ENCODE measurements at regions not wholly inside any gene's neighbourhood (a gene's known extent, or its start where the extent isn't known, plus 50 kb on each side); places are given as distances from the start of the nearest gene placed in this dataset.

- TF ChIP-seq ZNF274 (IDR thresholded peaks at IDR 0.05; ENCODE audit: low read depth, low read length), result no peak
- H3K4me3 ChIP-seq (ENCODE audit: low read length), result no peak overlapping the region
Observed at GRCh38 chr10:57807906-57808305, 459.8 kb downstream of the IPMK start.

- H3K4me3 ChIP-seq (ENCODE audit: low read length), result no peak overlapping the region
- TF ChIP-seq ZNF274 (IDR thresholded peaks at IDR 0.05; ENCODE audit: low read depth, low read length), result no peak
Observed at GRCh38 chr10:57806675-57807074, 461.0 kb downstream of the IPMK start.

GRCh38 chr10:57799625-57800024 is 468.1 kb downstream of the IPMK start:
- TF ChIP-seq ZNF274 (IDR thresholded peaks at IDR 0.05; ENCODE audit: low read depth, low read length), result no peak
- H3K4me3 ChIP-seq (ENCODE audit: low read length), result no peak overlapping the region

- no peak overlapping the region for H3K4me3 ChIP-seq (ENCODE audit: low read length)
- TF ChIP-seq ZNF274 (IDR thresholded peaks at IDR 0.05; ENCODE audit: low read depth, low read length), result no peak
Observed at GRCh38 chr10:57798830-57799229, 468.9 kb downstream of the IPMK start.

GRCh38 chr10:57791546-57791945 is 476.1 kb downstream of the IPMK start:
- no peak for TF ChIP-seq ZNF274 (IDR thresholded peaks at IDR 0.05; ENCODE audit: low read depth, low read length)
- H3K4me3 ChIP-seq (ENCODE audit: low read length), result no peak overlapping the region

- TF ChIP-seq ZNF274 (IDR thresholded peaks at IDR 0.05; ENCODE audit: low read depth, low read length), result no peak
- H3K4me3 ChIP-seq (ENCODE audit: low read length), result no peak overlapping the region
Observed at GRCh38 chr10:57790703-57791102, 477.0 kb downstream of the IPMK start.

GRCh38 chr10:57788117-57788516 is 479.6 kb downstream of the IPMK start:
- H3K4me3 ChIP-seq (ENCODE audit: low read length), result no peak overlapping the region
- TF ChIP-seq ZNF274 (IDR thresholded peaks at IDR 0.05; ENCODE audit: low read depth, low read length), result no peak

GRCh38 chr10:57786850-57787750 is 480.6 kb downstream of the IPMK start:
- H3K4me3 ChIP-seq (ENCODE audit: low read length), result no peak overlapping the region
- no peak for TF ChIP-seq ZNF274 (IDR thresholded peaks at IDR 0.05; ENCODE audit: low read depth, low read length)

GRCh38 chr10:57786331-57786730 is 481.4 kb downstream of the IPMK start:
- TF ChIP-seq ZNF274 (IDR thresholded peaks at IDR 0.05; ENCODE audit: low read depth, low read length), result no peak
- no peak overlapping the region for H3K4me3 ChIP-seq (ENCODE audit: low read length)

GRCh38 chr10:57785546-57785945 is 482.1 kb downstream of the IPMK start:
- H3K4me3 ChIP-seq (ENCODE audit: low read length), result no peak overlapping the region
- TF ChIP-seq ZNF274 (IDR thresholded peaks at IDR 0.05; ENCODE audit: low read depth, low read length), result no peak

GRCh38 chr10:57785068-57785467 is 482.6 kb downstream of the IPMK start:
- no peak overlapping the region for H3K4me3 ChIP-seq (ENCODE audit: low read length)
- TF ChIP-seq ZNF274 (IDR thresholded peaks at IDR 0.05; ENCODE audit: low read depth, low read length), result no peak

- H3K4me3 ChIP-seq (ENCODE audit: low read length), result no peak overlapping the region
- TF ChIP-seq ZNF274 (IDR thresholded peaks at IDR 0.05; ENCODE audit: low read depth, low read length), result no peak
Observed at GRCh38 chr10:57776688-57777432, 490.8 kb downstream of the IPMK start.

- no peak for TF ChIP-seq ZNF274 (IDR thresholded peaks at IDR 0.05; ENCODE audit: low read depth, low read length)
- H3K4me3 ChIP-seq (ENCODE audit: low read length), result no peak overlapping the region
Observed at GRCh38 chr10:57775250-57775649, 492.4 kb downstream of the IPMK start.

GRCh38 chr10:57769298-57769697 is 498.4 kb downstream of the IPMK start:
- no peak for TF ChIP-seq ZNF274 (IDR thresholded peaks at IDR 0.05; ENCODE audit: low read depth, low read length)
- no peak overlapping the region for H3K4me3 ChIP-seq (ENCODE audit: low read length)

GRCh38 chr10:57759777-57760176 is 507.9 kb downstream of the IPMK start:
- H3K4me3 ChIP-seq (ENCODE audit: low read length), result no peak overlapping the region
- TF ChIP-seq ZNF274 (IDR thresholded peaks at IDR 0.05; ENCODE audit: low read depth, low read length), result no peak

All from GM08714 (cell line).